ENCODE measurements at regions not wholly inside any gene's neighbourhood (a gene's known extent, or its start where the extent isn't known, plus 50 kb on each side); places are given as distances from the start of the nearest gene placed in this dataset.

DNA sequence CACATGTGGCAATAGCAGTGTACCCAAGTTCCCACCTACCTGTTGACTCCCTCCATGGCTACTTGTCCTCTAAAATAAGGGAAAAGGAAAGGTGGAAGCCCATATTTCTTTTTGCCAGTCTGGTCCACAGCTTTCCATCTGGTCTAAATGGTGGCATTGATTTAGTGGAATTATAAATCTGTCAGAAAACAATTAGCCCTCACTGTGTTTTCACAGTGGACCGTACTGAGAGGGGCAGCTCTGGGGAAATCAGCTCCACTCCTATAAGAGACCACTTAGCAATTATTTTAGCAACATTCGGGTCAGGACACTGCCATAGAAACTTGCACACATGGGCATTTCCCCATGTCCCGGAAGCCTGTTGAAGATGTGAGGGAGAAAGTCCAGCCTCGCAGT lies 653.4 kb upstream of the MARCKS start:
- Histone ChIP-seq H3K4me2 (no peak overlapping the region), H3K27ac (no peak overlapping the region), H3K4me3 (no peak overlapping the region), H3K4me1 (no peaks in the 10 kb centered on the region), H3K9me3 (no peaks in the 10 kb centered on the region)
- CTCF ChIA-PET, result no interaction called here
- WGBS (ENCODE audit: missing lambda C conversion rate), result 76% methylated on average over 4 of the region's 4 CpGs
- ATAC-seq (no peak), FAIRE-seq (no peak), DNase-seq (ENCODE audit: low read depth in 1 of 2, low spot score in 1 of 2) (no peak)
- POLR2A ChIA-PET, result no interaction called here
- TF ChIP-seq PHF8 (IDR thresholded peaks at IDR 0.05; ENCODE audit: borderline replicate concordance, low read depth) (no peak), RCOR1 (IDR thresholded peaks at IDR 0.05; ENCODE audit: low read depth, low read length) (no peak), CHD4 (IDR thresholded peaks at IDR 0.05; ENCODE audit: borderline replicate concordance) (no peak), CBX8 (IDR thresholded peaks at IDR 0.05) (no peak), HOXB5 (CRISPR knock-in tag; IDR thresholded peaks at IDR 0.05) (no peak), HEYL (CRISPR knock-in tag; IDR thresholded peaks at IDR 0.05) (no peak), NR3C1 (IDR thresholded peaks at IDR 0.05) (no peak), ZFP36 (IDR thresholded peaks at IDR 0.05; ENCODE audit: borderline replicate concordance, partially characterized antibody) (no peak), FOSB (CRISPR knock-in tag; IDR thresholded peaks at IDR 0.05) (no peak)
- TF ChIP-seq, protein P1, sequence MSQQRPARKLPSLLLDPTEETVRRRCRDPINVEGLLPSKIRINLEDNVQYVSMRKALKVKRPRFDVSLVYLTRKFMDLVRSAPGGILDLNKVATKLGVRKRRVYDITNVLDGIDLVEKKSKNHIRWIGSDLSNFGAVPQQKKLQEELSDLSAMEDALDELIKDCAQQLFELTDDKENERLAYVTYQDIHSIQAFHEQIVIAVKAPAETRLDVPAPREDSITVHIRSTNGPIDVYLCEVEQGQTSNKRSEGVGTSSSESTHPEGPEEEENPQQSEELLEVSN (IDR thresholded peaks at IDR 0.05; ENCODE audit: borderline replicate concordance, low read depth), result no peak
- TF ChIP-seq, protein P2, sequence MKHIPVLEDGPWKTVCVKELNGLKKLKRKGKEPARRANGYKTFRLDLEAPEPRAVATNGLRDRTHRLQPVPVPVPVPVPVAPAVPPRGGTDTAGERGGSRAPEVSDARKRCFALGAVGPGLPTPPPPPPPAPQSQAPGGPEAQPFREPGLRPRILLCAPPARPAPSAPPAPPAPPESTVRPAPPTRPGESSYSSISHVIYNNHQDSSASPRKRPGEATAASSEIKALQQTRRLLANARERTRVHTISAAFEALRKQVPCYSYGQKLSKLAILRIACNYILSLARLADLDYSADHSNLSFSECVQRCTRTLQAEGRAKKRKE (CRISPR knock-in tag; IDR thresholded peaks at IDR 0.05; ENCODE audit: low read depth), result no peak
- TF ChIP-seq, protein P3, sequence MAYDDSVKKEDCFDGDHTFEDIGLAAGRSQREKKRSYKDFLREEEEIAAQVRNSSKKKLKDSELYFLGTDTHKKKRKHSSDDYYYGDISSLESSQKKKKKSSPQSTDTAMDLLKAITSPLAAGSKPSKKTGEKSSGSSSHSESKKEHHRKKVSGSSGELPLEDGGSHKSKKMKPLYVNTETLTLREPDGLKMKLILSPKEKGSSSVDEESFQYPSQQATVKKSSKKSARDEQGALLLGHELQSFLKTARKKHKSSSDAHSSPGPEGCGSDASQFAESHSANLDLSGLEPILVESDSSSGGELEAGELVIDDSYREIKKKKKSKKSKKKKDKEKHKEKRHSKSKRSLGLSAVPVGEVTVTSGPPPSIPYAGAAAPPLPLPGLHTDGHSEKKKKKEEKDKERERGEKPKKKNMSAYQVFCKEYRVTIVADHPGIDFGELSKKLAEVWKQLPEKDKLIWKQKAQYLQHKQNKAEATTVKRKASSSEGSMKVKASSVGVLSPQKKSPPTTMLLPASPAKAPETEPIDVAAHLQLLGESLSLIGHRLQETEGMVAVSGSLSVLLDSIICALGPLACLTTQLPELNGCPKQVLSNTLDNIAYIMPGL (CRISPR knock-in tag; IDR thresholded peaks at IDR 0.05; ENCODE audit: borderline replicate concordance), result no peak
- TF ChIP-seq, protein P4, sequence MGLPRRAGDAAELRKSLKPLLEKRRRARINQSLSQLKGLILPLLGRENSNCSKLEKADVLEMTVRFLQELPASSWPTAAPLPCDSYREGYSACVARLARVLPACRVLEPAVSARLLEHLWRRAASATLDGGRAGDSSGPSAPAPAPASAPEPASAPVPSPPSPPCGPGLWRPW (IDR thresholded peaks at IDR 0.05), result no peak
- TF ChIP-seq, protein P5, sequence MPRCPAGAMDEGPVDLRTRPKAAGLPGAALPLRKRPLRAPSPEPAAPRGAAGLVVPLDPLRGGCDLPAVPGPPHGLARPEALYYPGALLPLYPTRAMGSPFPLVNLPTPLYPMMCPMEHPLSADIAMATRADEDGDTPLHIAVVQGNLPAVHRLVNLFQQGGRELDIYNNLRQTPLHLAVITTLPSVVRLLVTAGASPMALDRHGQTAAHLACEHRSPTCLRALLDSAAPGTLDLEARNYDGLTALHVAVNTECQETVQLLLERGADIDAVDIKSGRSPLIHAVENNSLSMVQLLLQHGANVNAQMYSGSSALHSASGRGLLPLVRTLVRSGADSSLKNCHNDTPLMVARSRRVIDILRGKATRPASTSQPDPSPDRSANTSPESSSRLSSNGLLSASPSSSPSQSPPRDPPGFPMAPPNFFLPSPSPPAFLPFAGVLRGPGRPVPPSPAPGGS (IDR thresholded peaks at IDR 0.05), result no peak

DNA sequence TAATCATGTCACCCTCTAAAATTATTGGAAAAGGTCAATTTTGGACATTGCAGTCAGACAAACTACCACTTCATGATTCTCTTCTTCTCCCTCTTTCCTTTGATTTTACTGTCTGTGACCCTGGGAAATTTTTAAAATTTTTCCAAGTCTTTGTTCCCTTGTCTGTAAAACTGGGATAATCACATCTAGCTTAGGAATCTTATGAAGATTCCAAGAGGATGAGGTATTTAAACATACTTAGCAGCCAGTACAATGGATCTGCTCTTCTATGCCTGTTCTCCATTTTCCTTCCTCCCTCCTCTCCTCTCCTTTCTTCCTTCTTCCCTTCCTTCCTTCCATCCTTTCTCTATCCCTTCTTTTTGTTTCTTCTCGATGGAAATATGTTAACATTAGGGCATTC lies 651.6 kb upstream of the MARCKS start:
- ATAC-seq (no peak), FAIRE-seq (no peak), DNase-seq (ENCODE audit: low read depth in 1 of 2, low spot score in 1 of 2) (no peak)
- Histone ChIP-seq H3K4me3 (no peak overlapping the region), H3K9me3 (no peaks in the 10 kb centered on the region), H3K4me2 (no peak overlapping the region), H3K27ac (no peak overlapping the region), H3K4me1 (no peaks in the 10 kb centered on the region)
- ChIA-PET CTCF (no interaction called here), POLR2A (no interaction called here)
- TF ChIP-seq SMC3 (IDR thresholded peaks at IDR 0.05), result no peak
- no peak for TF ChIP-seq GATA3 (IDR thresholded peaks at IDR 0.05; ENCODE audit: borderline replicate concordance)
- no peak for TF ChIP-seq POLR2AphosphoS2 (conservative IDR thresholded peaks at IDR 0.05; ENCODE audit: low read length)
- TF ChIP-seq, protein P3 (CRISPR knock-in tag; IDR thresholded peaks at IDR 0.05; ENCODE audit: borderline replicate concordance), result no peak
- TF ChIP-seq, protein P6, sequence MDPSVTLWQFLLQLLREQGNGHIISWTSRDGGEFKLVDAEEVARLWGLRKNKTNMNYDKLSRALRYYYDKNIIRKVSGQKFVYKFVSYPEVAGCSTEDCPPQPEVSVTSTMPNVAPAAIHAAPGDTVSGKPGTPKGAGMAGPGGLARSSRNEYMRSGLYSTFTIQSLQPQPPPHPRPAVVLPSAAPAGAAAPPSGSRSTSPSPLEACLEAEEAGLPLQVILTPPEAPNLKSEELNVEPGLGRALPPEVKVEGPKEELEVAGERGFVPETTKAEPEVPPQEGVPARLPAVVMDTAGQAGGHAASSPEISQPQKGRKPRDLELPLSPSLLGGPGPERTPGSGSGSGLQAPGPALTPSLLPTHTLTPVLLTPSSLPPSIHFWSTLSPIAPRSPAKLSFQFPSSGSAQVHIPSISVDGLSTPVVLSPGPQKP (IDR thresholded peaks at IDR 0.05; ENCODE audit: low read depth, low read length), result no peak
- no peak for TF ChIP-seq ZC3H11A (IDR thresholded peaks at IDR 0.05)
- TF ChIP-seq KDM5A (IDR thresholded peaks at IDR 0.05), result no peak
- TF ChIP-seq CBX2 (IDR thresholded peaks at IDR 0.05; ENCODE audit: borderline replicate concordance, low read depth), result no peak
- no peak for TF ChIP-seq FOSB (CRISPR knock-in tag; IDR thresholded peaks at IDR 0.05)
- TF ChIP-seq NR3C1 (IDR thresholded peaks at IDR 0.05), result no peak
- TF ChIP-seq, protein P7, sequence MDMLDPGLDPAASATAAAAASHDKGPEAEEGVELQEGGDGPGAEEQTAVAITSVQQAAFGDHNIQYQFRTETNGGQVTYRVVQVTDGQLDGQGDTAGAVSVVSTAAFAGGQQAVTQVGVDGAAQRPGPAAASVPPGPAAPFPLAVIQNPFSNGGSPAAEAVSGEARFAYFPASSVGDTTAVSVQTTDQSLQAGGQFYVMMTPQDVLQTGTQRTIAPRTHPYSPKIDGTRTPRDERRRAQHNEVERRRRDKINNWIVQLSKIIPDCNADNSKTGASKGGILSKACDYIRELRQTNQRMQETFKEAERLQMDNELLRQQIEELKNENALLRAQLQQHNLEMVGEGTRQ (IDR thresholded peaks at IDR 0.05), result no peak
- TF ChIP-seq CHD4 (IDR thresholded peaks at IDR 0.05; ENCODE audit: borderline replicate concordance), result no peak
- TF ChIP-seq SREBF2 (IDR thresholded peaks at IDR 0.05), result no peak
- no peak for TF ChIP-seq HDAC2 (IDR thresholded peaks at IDR 0.05)
- TF ChIP-seq RNF2 (IDR thresholded peaks at IDR 0.05; ENCODE audit: borderline replicate concordance, low read depth), result no peak
- WGBS (ENCODE audit: missing lambda C conversion rate), result 17% methylated on average over 1 of the region's 1 CpG

All from A549 (cell line).